ENCODE measurements at regions not wholly inside any gene's neighbourhood (a gene's known extent, or its start where the extent isn't known, plus 50 kb on each side); places are given as distances from the start of the nearest gene placed in this dataset.

DNA sequence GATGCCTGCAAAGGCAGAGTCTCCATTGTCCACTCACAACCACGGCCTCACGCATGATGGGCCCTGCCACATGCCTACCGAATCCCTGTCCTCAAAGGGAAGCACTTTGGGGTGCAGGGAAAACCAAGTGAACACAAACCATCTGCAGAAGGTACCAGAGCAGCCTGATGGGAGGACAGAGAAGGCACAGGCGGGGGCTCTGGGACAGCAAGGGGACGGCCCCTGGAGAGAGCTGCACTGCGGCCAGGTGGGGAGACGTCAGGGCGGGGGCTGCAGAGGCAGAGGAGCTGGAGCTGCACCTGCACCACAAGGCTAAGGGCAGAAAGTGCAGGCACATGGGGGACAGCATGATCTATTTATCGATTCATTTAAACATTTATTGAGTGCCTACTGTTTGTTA lies 1056.0 kb downstream of the TBC1D22A start:
- CTCF ChIA-PET = no interaction called here
- H3K9me3 ChIP-seq (ENCODE audit: low read length) = no peaks in the 10 kb centered on the region
- no peaks in the 10 kb centered on the region for H3K79me2 ChIP-seq (ENCODE audit: low read length)
- no peaks in the 10 kb centered on the region for H3K27me3 ChIP-seq (ENCODE audit: low read length)
- no peak for DNase-seq
- no TSS peak for BruUV-seq (replicated peaks)
- ATAC-seq = no peak
- no peak for TF ChIP-seq EZH2phosphoT487 (IDR thresholded peaks at IDR 0.05; ENCODE audit: borderline replicate concordance, low read length)
- TF ChIP-seq EZH2 (IDR thresholded peaks at IDR 0.05; ENCODE audit: low read length, unreplicated experiment) = no peak
- no peak for TF ChIP-seq CTCF (conservative IDR thresholded peaks at IDR 0.05; ENCODE audit: low read depth, low read length)
- no peaks in the 10 kb centered on the region for H3K9me2 ChIP-seq (replicated peaks; ENCODE audit: low read length)
- H3K4me2 ChIP-seq (ENCODE audit: low read length) = no peak overlapping the region
- intact Hi-C loops (cut with micrococcal nuclease) = no loop called here
- no peaks in the 10 kb centered on the region for H3F3A ChIP-seq (ENCODE audit: low read length, unreplicated experiment)
- no peaks in the 10 kb centered on the region for H3K4me1 ChIP-seq (ENCODE audit: insufficient read depth, low read length)
- H3K9ac ChIP-seq (ENCODE audit: low read length) = no peak overlapping the region
- no peaks in the 10 kb centered on the region for H4K20me1 ChIP-seq (ENCODE audit: low read length)
- H3K36me3 ChIP-seq (ENCODE audit: low read depth, low read length) = no peaks in the 10 kb centered on the region
- H3K27ac ChIP-seq (ENCODE audit: low read length) = no peak overlapping the region
- no peak overlapping the region for H2AFZ ChIP-seq (ENCODE audit: low read length)
- POLR2A ChIA-PET (ENCODE audit: unreplicated experiment) = no interaction called here
- no peak overlapping the region for H3K4me3 ChIP-seq (ENCODE audit: low read length)

DNA sequence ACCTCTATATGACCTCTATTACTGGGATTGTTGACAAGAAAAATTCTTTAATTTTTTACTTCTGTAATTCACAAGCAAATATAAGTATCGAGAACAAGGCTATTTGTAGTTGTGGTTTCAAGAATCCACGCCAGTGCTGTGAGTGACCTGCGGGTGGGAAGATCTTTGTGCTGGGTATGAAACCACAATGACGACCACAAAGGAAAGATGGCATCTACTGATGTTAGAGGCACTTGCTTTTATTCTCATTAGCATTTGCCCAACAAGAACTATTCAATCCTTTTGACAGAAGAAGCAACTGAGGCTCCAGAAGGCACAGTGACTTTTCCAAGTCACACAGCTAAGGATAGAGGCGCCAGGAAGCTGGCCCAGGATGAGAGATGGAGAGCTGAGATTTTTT lies 1054.9 kb downstream of the TBC1D22A start:
- Histone ChIP-seq H3K4me2 (ENCODE audit: low read length) (no peak overlapping the region), H3K9me2 (replicated peaks; ENCODE audit: low read length) (no peaks in the 10 kb centered on the region), H2AFZ (ENCODE audit: low read length) (no peak overlapping the region), H3K9ac (ENCODE audit: low read length) (no peak overlapping the region), H3K36me3 (ENCODE audit: low read depth, low read length) (no peaks in the 10 kb centered on the region), H3F3A (ENCODE audit: low read length, unreplicated experiment) (no peaks in the 10 kb centered on the region), H3K4me1 (ENCODE audit: insufficient read depth, low read length) (no peaks in the 10 kb centered on the region), H3K4me3 (ENCODE audit: low read length) (no peak overlapping the region), H3K79me2 (ENCODE audit: low read length) (no peaks in the 10 kb centered on the region), H3K27me3 (ENCODE audit: low read length) (no peaks in the 10 kb centered on the region), H3K27ac (ENCODE audit: low read length) (no peak overlapping the region), H4K20me1 (ENCODE audit: low read length) (no peaks in the 10 kb centered on the region), H3K9me3 (ENCODE audit: low read length) (no peaks in the 10 kb centered on the region)
- TF ChIP-seq EZH2 (IDR thresholded peaks at IDR 0.05; ENCODE audit: low read length, unreplicated experiment) = no peak
- TF ChIP-seq EZH2phosphoT487 (IDR thresholded peaks at IDR 0.05; ENCODE audit: borderline replicate concordance, low read length) = no peak
- TF ChIP-seq CTCF (conservative IDR thresholded peaks at IDR 0.05; ENCODE audit: low read depth, low read length) = no peak
- no TSS peak for BruUV-seq (replicated peaks)
- POLR2A ChIA-PET (ENCODE audit: unreplicated experiment) = no interaction called here
- CTCF ChIA-PET = no interaction called here
- DNase-seq (no peak), ATAC-seq (no peak)
- intact Hi-C loops (cut with micrococcal nuclease) = no loop called here

- TF ChIP-seq EZH2 (IDR thresholded peaks at IDR 0.05; ENCODE audit: low read length, unreplicated experiment) (no peak), CTCF (conservative IDR thresholded peaks at IDR 0.05; ENCODE audit: low read depth, low read length) (no peak)
Measured at GRCh38 chr22:47816863-47817210, 1054.4 kb downstream of the TBC1D22A start.

More at GRCh38 chr22:47816863-47817210, 1054.4 kb downstream of the TBC1D22A start:
- Histone ChIP-seq H3K4me3 (ENCODE audit: low read length) (no peak overlapping the region), H2AFZ (ENCODE audit: low read length) (no peak overlapping the region), H3K9me2 (replicated peaks; ENCODE audit: low read length) (no peaks in the 10 kb centered on the region), H3K27ac (ENCODE audit: low read length) (no peak overlapping the region), H3F3A (ENCODE audit: low read length, unreplicated experiment) (no peaks in the 10 kb centered on the region), H3K9me3 (ENCODE audit: low read length) (no peaks in the 10 kb centered on the region), H3K9ac (ENCODE audit: low read length) (no peak overlapping the region), H3K27me3 (ENCODE audit: low read length) (no peaks in the 10 kb centered on the region), H3K4me1 (ENCODE audit: insufficient read depth, low read length) (no peaks in the 10 kb centered on the region), H3K4me2 (ENCODE audit: low read length) (no peak overlapping the region), H4K20me1 (ENCODE audit: low read length) (no peaks in the 10 kb centered on the region), H3K36me3 (ENCODE audit: low read depth, low read length) (no peaks in the 10 kb centered on the region), H3K79me2 (ENCODE audit: low read length) (no peaks in the 10 kb centered on the region)
- no TSS peak for BruUV-seq (replicated peaks)
- CTCF ChIA-PET = no interaction called here
- ATAC-seq (no peak), DNase-seq (no peak)
- intact Hi-C loops (cut with micrococcal nuclease) = no loop called here
- POLR2A ChIA-PET (ENCODE audit: unreplicated experiment) = no interaction called here

Measured in PC-3 (cell line).